ENCODE measurements at regions not wholly inside any gene's neighbourhood (a gene's known extent, or its start where the extent isn't known, plus 50 kb on each side); places are given as distances from the start of the nearest gene placed in this dataset.
"Not testable (repeated sequence)": the region's sequence is repeated elsewhere in the genome, so short reads cannot be mapped to it uniquely, and the experiment has no call there.

DNA sequence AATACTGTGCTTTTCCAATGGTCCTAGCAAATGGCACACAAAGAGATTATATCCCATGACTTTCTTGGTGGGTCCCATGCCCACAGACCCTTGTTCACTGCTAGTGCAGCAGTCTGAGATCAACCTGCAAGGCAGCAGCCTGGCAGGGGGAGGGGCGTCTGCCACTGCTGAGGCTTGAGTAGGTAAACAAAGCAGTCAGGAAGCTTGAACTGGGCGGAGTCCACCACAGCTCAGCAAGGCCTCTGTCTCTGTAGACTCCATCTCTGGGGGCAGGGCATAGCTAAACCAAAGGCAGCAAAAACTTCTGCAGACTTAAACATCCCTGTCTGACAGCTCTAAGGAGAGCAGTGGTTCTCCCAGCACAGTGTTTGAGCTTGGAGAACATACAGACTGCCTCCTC lies 82.9 kb downstream of the ZNF737 start:
- TF ChIP-seq, protein P1, sequence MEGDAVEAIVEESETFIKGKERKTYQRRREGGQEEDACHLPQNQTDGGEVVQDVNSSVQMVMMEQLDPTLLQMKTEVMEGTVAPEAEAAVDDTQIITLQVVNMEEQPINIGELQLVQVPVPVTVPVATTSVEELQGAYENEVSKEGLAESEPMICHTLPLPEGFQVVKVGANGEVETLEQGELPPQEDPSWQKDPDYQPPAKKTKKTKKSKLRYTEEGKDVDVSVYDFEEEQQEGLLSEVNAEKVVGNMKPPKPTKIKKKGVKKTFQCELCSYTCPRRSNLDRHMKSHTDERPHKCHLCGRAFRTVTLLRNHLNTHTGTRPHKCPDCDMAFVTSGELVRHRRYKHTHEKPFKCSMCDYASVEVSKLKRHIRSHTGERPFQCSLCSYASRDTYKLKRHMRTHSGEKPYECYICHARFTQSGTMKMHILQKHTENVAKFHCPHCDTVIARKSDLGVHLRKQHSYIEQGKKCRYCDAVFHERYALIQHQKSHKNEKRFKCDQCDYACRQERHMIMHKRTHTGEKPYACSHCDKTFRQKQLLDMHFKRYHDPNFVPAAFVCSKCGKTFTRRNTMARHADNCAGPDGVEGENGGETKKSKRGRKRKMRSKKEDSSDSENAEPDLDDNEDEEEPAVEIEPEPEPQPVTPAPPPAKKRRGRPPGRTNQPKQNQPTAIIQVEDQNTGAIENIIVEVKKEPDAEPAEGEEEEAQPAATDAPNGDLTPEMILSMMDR (IDR thresholded peaks at IDR 0.05; ENCODE audit: extremely low read depth, missing control alignments), result no peak
- no peak for DNase-seq (ENCODE audit: low spot score)

DNA sequence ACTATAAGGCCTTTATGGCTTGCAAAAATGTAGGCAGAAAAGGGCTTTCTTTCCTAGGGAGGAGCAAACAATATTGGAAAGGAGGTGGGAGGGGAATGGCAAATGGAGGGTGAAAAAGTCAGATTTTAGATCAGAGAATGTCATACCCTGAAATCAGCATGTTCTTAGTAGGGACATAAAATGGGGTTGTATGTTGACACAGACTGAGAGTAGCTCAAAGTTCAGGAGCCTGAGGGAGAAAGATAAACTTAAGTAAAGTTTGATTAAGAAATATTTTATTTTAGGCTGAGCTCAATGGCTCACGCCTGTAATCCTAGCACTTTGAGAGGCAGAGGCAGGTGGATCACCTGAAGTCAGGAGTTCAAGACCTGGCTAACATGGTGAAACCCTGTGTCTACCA lies 83.8 kb downstream of the ZNF737 start:
- DNase-seq (ENCODE audit: low spot score), result no peak
- TF ChIP-seq, protein P1 (IDR thresholded peaks at IDR 0.05; ENCODE audit: extremely low read depth, missing control alignments), result no peak

DNA sequence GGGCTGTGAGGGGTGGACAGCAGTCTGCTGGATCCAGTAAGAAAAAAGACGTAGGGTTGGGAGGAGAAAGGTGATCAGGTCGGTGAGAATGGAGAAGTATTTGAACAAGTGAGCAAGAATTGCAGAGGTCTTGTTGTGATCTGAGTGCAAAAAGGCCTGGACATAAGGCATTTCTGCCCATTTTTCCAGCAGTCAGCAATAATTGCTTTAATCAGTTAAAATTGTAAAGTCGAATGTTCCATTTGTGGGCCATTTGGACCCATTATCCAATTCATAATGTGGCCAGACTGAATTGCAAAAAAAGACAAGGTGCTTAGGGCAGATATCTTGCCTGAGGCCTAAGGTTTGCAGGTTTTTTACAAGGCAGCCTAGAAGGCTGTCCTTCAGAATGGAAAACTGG lies 86.1 kb downstream of the ZNF737 start:
- DNase-seq (ENCODE audit: low spot score), result no peak
- TF ChIP-seq, protein P1 (IDR thresholded peaks at IDR 0.05; ENCODE audit: extremely low read depth, missing control alignments), result no peak

DNA sequence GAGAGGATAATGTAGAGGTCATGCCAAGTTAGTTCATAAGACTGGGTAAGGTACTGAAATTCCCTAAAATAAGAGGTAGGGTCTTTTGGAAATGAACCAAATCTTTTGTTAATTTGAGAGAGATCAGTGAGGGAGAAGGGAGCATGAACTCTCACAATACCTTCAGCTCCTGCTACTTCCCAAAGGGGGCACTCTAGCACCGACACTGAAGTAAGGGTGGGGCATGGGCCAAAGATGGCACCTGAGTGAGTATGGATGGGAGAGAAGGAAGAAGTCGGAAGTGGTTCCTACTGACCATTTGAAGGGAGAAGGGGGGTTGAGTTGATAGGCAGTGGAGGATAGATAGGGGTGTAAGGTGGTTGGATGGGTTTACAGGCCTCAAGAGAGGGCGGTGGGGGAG lies 86.6 kb downstream of the ZNF737 start:
- DNase-seq (ENCODE audit: low spot score), result no peak
- TF ChIP-seq, protein P1 (IDR thresholded peaks at IDR 0.05; ENCODE audit: extremely low read depth, missing control alignments), result no peak

DNA sequence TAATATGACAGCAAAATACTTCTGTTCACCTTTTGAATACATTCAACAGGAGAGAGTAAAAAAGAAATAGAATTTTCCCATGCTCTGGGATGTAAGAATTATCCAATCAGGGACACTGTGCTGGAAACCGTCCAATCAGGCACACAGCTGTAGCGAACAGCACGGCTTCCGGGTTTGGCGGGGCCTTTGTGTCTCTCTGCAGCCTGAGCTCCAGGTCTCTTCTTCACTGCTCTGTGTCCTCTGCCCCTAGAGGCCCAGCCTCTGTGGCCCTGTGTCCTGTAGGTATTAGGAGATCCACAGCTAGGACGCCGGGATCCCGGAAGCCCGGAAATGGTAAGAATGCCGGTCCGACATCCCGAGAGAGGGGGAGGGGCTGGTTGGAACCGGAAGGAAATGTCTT lies 92.7 kb downstream of the ZNF737 start:
- DNase-seq (ENCODE audit: low spot score), result no peak
- TF ChIP-seq, protein P1 (IDR thresholded peaks at IDR 0.05; ENCODE audit: extremely low read depth, missing control alignments), result no peak

DNA sequence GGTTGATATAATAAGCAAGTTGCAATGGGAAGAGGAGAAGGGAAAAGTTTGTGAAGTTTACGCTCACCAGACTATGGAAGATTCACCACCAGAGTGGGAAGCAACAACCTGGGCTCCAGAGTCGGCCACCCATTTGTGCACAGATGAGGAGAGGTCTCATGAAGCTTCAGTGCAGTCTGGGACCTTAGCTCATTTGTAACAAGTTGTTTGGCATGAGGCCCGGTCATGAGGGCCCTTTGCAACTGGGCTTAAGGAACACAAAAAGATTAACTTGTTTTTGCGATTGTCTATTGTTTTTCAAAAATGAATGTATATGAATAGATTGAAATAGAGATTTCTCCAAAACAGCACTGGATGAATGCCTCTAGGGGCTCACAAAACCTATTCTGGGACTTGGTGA lies 94.2 kb downstream of the ZNF737 start:
- DNase-seq (ENCODE audit: low spot score), result no peak
- TF ChIP-seq, protein P1 (IDR thresholded peaks at IDR 0.05; ENCODE audit: extremely low read depth, missing control alignments), result no peak

DNA sequence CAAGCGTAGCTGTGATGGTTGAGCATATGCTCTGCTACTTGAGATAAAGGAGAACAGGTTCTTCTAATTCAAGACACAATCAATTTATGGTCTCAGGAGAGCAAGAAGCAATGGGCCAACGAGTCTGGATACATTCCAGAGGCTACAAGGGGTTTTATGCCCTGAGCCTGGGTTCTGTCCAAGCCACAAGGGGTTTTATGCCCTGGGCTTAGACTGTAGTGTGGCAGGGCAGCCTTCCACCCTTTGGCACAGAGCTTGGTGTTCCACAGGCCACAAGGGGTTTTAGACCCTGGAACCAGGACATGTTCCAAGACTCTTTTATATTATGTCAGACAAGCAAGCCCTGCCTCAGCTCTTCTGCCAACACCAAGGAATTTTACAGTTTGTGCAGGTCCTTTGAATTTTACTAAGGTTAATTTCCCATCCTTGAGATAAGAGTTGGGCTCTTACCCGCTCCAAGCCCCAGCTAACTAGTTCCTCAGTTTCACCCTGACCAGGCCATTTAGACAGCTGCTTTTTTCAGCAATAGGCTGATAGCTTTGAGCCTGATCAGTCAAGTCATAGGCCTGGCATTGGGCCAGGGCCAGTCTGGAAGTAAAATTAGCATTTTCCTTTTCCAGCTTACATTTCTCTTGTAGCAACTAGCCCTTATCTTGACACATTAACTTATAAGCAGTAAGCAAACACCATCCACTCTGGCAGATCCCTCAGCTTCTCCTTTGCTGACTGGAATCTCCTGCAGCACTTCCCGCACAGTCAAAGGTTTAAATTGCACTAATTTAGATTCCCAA lies 95.0 kb downstream of the ZNF737 start:
- TF ChIP-seq, protein P1 (IDR thresholded peaks at IDR 0.05; ENCODE audit: extremely low read depth, missing control alignments), result no peak
- no peak for DNase-seq (ENCODE audit: low spot score)

DNA sequence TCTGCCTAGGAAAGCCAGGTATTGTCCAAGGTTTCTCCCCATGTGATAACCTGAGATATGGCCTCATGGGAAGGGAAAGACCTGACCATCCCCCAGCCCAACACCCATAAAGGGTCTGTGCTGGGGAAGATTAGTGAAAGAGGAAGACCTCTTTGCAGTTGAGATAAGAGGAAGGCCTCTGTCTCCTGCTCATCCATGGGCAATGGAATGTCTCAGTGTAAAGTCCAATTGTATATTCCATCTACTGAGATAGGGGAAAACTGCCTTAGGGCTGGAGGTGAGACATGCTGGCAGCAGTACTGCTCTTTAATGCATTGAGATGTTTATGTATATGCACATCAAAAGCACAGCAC lies 99.0 kb downstream of the ZNF737 start:
- not testable (repeated sequence) for DNase-seq (ENCODE audit: low spot score)

DNA sequence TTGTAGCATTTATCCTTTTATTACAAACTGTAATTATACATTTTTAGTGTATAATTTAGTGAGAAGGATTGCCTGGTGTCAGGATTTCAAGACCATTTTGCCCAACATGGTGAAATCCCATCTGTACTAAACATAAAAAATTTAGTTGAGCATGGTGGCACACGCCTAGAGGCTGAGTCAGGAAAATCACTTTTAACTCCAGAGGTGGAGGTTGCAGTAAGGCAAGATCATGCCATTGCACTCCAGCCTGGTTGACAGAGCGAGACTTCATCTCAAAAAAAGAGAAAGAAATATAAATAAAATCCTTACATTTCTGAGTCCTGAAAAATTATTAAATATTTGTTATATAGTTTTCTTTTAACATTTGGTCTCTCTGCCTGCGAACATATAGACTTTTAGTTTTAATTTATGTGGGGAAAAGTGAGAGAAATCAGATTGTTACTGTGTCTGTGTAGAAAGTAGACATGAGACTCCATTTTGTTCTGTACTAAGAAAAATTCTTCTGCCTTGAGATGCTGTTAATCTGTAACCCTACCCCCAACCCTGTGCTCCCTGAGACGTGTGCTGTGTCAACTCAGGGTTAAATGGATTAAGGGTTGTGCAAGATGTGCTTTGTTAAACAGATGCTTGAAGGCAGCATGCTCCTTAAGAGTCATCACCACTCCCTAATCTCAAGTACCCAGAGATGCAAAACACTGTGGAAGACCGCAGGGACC lies 99.5 kb downstream of the ZNF737 start:
- not testable (repeated sequence) for DNase-seq (ENCODE audit: low spot score)
